GM19328 (cell line): ENCODE measurements at regions not wholly inside any gene's neighbourhood (a gene's known extent, or its start where the extent isn't known, plus 50 kb on each side); places are given as distances from the start of the nearest gene placed in this dataset.

Source experiments
- ATAC-seq: cut with Tn5 transposase; IDR thresholded peaks from one replicate; pipeline ENCODE4 v1.9.1; 2021; ENCODE audit warnings: mild to moderate bottlenecking, moderate library complexity; ENCODE audit not compliant: unreplicated experiment

DNA sequence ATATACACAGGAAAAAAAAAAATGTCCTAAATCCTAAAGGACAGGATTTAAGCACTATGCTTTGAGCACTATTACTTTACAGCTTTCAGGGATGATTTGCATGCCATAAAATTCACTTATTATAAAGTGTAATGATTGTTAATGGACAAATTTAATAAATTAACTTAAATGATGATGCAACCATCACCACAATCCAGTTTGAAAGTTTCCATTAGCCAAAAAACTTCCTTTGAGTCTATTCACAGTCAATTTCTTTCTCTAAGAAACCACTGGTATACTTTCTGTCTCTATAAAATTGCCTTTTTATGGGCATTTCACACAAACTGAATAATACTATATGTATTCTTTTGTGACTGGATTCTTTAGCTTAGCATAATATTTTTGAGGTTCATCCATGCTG lies 111.1 kb upstream of the RIOK3 start:
- no peak for ATAC-seq

DNA sequence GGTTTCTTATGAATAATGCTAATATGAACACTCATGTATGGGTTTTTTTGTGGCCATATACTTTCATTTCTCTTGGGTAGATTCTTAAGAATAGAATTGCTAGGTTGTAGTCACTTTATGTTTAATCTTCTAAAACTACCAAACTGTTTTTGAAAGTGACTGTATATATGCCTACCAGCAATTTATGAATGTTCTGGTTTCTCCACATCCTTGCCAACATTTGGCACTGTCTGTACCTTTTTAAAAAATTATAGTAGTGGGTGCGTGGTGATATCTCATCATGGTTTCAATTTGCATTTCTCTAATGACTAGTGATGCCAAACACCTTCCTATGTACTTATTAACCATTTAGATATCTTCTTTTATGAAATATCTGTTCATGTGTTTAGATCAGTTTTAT lies 110.6 kb upstream of the RIOK3 start:
- no peak for ATAC-seq

DNA sequence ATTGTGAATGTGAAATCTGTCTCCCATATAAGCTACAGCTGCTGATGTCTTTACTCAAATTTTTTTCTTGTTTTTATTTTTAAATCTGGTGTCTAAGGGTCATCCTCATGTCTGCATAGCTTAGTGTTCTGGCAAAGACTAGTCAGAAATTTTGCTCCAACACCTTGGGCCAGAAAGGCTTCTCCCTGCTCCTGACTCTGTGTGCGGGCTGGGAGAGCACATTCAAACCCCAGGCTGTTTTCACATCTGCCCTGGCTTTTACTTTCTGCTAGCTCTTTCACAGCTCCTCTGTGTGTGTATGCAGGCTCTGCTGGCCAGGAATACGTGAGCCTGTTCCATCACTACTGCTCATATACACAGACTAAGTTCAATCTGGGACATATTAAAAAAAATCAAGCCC lies 102.9 kb upstream of the RIOK3 start:
- ATAC-seq: no peak

DNA sequence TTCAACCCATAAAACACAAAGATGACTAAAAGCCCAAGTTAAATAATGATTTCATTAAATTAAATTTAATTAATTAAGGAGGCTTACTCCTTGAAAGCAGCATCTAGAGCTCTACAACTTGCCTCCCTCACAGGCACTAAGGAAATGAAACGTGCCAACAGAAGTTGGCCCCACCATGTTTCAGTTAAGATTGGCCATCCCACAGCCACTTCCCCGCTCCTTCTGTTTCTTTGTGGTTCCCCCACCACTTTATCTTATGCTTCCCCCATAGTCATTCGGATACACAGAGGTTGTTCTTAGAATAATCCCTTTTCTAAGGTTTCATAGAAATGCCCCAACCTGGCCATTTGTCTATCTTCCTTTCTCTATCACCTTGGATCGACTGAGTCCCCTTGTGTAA lies 101.6 kb upstream of the RIOK3 start:
- ATAC-seq: no peak

GRCh38 chr18:23352042-23352441 lies 101.0 kb upstream of the RIOK3 start:
- no peak for ATAC-seq

DNA sequence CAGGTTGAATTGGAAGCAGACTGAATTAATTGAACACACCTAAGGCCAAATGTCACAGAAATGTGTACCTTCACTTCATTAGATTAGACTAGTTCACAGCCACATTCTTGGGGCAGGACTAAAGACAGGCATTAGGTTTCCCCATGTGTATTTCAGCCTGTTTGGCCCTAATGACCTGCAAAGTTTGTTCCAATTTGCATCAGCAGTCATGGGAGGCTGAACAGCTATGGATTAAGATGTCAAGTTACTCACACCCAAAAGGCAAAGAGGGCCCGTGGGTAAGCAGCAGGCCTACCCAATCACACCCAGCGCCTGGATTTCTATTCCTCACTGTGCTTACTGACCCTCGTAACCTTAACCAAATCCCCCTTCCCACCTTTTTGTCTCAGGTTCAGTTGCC lies 99.6 kb upstream of the RIOK3 start:
- ATAC-seq: no peak

- no peak for ATAC-seq
These were observed 98.5 kb upstream of the RIOK3 start for GRCh38 chr18:23354625-23355024.

- ATAC-seq: no peak
These were observed 97.9 kb upstream of the RIOK3 start for GRCh38 chr18:23355206-23355605.

- no peak for ATAC-seq
These were observed 96.7 kb upstream of the RIOK3 start for GRCh38 chr18:23356424-23356823.

DNA sequence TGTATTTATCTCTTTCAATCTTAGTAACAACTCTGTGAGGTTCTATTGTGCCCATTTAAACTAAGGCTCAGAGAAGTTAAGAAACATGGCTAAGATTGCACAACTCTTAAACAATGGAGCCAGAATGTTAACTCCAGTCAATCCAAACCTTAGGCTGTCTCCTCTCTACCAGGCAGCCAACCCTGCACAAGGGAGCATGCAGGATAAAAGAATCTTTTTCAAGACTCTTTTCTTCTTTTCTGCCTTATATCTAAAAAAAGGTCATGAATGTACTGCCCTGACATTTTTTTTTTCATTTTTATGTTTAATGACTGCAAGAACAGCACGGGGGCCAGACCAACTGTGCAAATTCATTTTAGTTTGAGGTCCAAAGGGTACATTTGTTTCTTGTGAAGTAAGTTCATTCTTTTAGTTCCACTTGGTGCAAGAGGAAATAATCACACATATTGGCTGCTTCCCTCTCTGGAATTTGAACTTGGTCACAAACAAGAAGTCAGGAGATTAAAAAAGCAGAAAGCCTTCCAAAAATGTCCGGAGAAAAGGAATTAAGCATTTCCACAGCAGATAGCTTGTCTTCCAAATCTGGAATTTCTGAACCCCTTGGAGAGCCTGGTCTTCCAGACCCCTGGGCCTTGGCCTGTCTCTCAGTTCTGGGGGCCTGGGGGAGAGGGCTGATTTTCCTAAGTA lies 96.0 kb upstream of the RIOK3 start:
- ATAC-seq: no peak

DNA sequence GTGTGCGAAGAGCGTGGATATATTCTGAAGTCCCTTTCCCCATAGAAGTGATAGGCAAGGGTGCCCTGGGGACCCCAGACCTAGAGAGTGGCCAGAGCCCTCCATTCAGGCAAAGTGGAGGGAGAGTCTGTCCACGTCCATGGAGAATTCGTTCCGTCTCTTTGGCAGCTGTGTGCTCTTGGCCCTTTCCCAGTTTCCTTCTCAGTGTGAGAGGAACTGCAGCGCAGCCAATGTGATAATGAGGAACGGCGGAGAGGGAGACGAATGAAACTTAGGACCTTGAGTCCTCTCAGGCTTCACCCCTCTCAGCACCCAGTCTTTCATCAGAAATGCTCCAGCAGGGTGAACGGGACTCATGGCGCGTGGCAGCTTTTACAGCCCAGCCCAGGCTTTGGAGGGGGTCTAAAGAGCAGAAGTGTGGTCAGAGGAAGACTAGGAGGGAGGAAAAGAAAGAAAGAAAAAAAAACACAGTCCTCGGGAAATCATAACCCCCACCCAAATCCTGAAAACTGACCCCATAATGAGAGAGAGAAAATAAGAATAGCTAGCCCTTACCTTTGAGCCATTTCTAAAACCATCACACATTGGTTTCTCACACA lies 95.0 kb upstream of the RIOK3 start:
- ATAC-seq: no peak

- no peak for ATAC-seq
These were observed 93.7 kb upstream of the RIOK3 start for GRCh38 chr18:23359421-23359820.

DNA sequence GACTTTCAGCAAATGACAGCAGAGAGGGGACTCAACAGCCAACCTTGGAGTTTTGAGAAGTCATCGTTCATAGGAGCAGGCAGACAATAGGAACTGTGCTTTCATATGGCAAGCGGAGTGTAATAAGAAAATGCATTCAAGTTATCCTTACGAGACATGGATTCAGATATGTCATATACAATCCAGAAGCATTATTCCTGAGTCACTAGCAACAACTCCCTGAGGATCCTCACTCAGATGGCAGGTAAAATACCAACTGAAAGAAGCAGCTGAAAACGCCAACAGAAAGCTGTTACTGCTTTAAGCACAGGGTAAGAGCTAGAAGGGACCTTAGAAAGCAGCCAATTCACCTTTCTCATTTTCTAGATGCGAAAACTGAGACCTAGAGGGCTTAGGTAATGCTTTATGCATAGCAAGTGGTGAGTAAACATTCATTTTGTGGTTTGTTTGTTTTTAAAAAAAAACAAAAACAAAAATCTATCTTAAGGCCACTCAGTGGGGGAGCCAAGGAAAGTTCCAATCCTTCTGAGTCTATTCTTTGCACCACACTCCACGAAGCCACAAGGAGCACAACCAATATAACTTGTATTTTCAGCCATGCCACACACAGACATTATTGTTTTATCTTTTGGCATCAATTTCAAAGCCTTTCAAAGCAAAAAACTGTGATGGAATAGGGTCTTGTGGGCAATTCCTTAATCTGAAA lies 89.1 kb upstream of the RIOK3 start:
- no peak for ATAC-seq

GRCh38 chr18:23365602-23366001 lies 87.5 kb upstream of the RIOK3 start:
- no peak for ATAC-seq

DNA sequence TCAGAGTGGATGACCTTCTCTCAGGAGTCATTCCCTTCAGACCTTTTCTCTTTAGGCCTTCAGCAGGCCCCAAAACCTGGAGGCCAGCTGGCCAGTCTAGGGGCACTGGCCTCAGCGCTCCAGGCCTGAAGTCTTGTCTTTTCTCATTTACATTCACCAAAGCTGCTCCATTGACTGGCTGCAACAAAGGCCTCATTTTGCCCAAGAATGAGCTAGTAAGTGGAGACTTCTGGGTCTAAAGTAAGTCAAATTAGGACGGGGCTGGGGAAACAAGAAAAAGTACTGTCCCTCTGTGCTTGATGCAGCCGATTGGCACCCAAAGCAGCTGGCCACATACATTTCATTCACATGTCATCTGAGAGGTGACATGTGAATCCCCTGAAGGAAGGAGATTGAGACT lies 83.8 kb upstream of the RIOK3 start:
- ATAC-seq: no peak

DNA sequence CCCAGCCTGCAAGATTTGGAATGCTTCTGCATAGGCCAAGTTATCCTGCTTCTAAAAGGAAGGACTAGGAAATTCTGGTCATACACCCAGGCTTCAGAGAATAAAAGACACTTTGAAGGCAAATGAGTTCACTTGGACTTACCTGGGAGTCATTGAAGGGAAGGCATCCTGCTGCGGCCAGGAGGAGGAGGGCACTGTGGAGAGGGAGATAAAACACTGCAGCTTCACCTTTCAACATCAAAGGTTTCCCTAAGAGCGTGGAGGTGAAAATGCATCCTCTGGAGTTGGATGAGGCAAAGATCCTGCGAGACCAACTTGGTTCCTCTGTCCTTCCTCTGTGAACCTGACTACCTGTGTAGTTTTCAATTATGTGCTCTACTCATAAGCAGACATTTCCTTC lies 79.5 kb upstream of the RIOK3 start:
- ATAC-seq: no peak

DNA sequence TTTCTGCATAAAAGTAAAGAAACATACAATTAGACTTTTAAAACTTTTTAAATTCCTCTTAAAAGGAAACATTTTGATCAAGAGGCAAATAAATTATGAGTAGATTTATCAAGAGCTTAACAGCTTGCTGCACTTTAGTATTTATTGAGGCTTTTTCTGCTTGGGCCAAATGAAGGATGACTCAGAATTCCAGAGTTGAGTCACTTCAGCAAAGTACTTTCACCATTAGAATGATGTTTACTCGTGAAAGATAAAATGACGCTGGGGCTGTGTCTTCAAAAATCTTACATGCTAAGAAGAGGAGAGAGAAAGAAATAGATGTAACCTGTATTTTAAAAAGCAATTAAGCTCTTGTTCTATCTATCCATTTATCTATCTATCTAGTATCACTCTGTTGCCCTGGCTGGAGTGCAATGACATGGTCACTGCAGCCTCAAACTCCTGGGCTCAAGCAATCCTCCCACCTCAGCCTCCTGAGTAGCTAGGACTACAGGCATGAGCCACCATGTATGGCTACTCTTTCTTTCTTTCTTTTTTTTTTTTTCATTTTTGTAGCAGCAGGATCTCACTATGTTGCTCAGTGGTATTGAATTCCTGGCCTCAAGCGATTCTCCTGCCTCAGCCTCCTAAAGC lies 75.3 kb upstream of the RIOK3 start:
- no peak for ATAC-seq

GRCh38 chr18:23378302-23378686 lies 74.8 kb upstream of the RIOK3 start:
- no peak for ATAC-seq

- ATAC-seq: no peak
These were observed 73.0 kb upstream of the RIOK3 start for GRCh38 chr18:23380001-23380550.

GRCh38 chr18:23380817-23381216 lies 72.3 kb upstream of the RIOK3 start:
- ATAC-seq: no peak

DNA sequence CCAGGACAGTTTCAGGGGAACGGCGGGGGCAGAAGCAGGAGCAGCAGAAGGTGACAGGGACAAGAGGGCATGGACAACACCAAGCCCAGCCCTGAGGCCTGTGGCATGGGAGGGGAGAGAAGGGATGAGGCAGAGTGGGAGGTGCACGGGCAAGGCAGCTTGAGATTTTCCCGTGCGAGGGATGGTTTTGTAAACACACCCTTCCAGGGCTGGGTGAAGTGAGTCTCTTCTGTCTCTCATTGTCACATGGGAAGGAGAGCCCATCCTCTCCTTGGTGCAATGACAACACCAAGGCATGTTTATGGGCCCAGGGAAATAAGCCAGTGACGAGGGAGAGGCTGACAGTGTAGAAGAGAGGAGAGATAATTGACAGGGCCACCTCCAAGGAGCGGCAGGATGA lies 69.6 kb upstream of the RIOK3 start:
- no peak for ATAC-seq
